ENCODE measurements at regions not wholly inside any gene's neighbourhood (a gene's known extent, or its start where the extent isn't known, plus 50 kb on each side); places are given as distances from the start of the nearest gene placed in this dataset.

DNA sequence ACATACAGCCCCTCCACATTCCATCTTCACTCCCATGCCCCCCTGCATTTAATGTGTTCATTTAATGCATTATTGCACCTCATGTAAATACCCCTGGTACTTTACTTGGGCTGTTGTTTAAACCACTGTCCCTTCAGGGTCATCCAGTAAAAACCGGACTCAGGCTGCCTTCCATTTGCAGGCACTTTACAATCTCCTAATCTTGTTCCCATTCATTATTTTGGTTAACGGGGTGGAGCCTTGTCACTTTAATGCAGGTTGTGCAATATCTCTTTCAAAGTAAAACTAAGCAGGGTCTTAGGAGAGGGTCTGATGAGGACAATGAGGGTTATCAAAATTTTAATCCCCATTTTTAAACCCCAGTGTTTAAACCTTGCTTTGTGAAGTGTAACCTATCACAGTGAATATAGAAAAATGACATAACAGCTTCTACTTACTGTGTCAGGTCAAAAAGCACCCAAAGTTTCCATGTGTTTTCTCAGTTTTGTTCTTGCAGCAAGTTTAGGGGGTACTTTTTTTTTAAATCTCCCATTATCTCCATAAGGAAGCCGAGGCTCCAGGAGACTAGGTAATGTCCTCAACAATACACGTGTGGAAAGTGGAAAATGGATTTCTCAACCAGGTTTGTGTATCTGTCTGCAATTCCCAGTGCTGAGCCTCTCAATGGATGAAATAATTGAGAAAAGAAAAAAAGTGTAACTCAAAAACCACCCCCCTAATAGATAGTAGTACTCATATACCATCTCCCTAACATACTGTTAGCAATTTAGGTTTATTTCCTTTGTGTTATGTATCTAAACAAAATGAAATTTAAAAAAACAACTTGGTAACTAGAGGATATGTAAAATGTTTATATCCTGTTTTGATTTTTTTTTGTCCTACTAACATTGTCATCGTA lies 54.2 kb upstream of the SPRY4 start:
- DNase-seq (ENCODE audit: low spot score): no peak

- no peak for DNase-seq (ENCODE audit: low spot score)
Observed at GRCh38 chr5:142375944-142376411, 51.2 kb upstream of the SPRY4 start.
